T-helper 1 cell (primary cell): ENCODE measurements at regions not wholly inside any gene's neighbourhood (a gene's known extent, or its start where the extent isn't known, plus 50 kb on each side); places are given as distances from the start of the nearest gene placed in this dataset.
"Not testable (repeated sequence)": the region's sequence is repeated elsewhere in the genome, so short reads cannot be mapped to it uniquely, and the experiment has no call there.

Experiments
- DNase-seq, 5 donors: peaks; one replicate each; pipeline ENCODE4 v3.0.0-alpha.2; 2012 to 2020

DNA sequence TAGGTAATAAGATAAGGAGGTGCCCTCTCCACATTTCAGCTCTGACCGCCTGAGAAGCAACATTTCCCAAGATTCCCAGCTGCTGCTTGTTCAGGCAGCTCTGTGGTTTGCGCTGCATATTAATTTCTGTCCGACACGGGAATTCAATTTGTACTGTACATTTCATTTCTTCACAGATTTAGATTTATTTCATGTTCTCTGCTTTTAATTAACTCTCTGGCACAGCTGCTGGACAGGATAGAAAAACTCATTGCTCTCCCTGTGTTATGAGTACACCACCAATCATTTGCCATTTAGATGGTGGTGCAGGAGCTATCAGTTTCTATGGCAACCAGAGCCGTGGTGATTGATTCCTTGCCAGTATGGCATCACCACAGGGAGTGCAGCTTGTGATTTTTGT, 558.5 kb downstream of the DMRTA1 start:
- DNase-seq, result no peak

GRCh38 chr9:23006127-23006526, 559.5 kb downstream of the DMRTA1 start:
- DNase-seq, result no peak

- no peak for DNase-seq
Measured at GRCh38 chr9:23011669-23012068, 565.0 kb downstream of the DMRTA1 start.

GRCh38 chr9:23015557-23015956, 568.9 kb downstream of the DMRTA1 start:
- DNase-seq, result no peak

DNA sequence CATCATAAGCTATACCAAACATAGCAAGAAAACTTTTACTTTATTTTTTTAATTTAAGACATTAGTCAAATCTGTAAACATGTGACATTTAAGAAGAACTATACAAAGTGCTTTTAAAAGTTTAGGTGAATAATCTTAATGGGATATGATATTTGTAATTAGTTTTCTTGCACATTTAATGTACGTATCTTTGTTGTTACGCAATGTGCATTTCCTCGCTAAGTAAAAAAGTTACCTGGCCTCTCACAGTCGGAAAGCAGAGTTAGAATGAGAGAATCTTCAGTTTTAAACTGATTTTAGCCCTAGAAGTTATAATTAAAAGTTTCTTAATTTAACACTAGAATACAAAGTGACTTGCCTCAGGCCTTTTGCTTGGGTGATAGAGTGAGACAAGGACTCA, 589.8 kb downstream of the DMRTA1 start:
- no peak for DNase-seq

DNA sequence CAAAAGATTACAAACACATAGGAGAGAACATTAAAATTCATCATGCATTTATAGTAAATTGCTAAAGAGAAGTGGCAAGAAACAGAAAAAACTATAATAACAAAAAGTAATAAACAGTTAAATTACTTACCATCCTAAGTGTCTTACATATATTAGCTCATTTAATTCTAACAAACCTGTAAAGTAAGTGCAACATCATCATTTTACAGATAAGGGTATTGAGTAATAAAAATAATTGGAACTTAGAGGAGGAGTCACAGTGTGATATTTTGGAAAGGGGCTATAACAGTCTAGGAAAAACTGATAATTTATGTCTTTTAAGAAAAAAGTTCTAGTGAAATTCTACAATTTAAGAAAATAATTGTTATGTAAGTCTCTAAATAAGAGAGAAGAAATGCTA, 592.8 kb downstream of the DMRTA1 start:
- no peak for DNase-seq

DNA sequence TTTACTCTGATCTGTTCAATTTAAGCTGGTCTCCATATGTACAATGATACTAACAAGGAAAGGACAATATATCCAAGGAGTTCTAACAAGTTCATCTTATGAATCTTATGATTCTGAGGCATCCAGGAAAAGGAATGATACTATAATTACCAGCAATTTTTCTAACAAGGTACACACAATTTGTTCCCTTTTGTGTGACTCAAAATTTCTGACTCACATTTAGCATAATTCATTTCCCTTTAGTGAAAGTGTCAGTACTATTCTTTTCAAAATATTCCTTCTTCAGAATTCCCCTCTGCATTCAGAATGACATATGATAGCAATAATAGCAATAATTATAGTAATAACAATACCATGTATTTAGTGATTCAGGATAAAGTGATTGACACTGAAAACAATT, 594.8 kb downstream of the DMRTA1 start:
- DNase-seq, result no peak

DNA sequence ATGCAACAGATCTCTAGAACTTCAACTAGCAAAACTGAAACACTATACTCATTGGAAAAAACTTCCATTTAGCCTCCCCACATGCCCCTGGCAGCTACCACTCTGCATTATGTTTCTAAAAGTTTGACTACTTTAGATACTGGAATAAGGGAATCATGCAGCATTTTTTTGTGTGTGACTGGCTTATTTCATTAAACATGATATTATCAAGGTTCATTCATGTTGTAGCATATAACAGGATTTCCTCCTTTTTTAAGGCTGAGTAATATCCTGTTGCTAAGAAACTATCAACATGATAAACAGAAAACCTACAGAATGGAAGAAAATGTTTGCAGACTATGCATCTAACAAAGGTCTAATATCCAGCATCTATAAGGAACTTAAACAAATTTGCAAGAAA, 597.9 kb downstream of the DMRTA1 start:
- DNase-seq, result no peak

- DNase-seq, result not testable (repeated sequence)
Measured at GRCh38 chr9:23046026-23046425, 599.4 kb downstream of the DMRTA1 start.

GRCh38 chr9:23050548-23050947, 603.9 kb downstream of the DMRTA1 start:
- DNase-seq, result no peak

GRCh38 chr9:23073136-23073535, 626.5 kb downstream of the DMRTA1 start:
- no peak for DNase-seq

DNA sequence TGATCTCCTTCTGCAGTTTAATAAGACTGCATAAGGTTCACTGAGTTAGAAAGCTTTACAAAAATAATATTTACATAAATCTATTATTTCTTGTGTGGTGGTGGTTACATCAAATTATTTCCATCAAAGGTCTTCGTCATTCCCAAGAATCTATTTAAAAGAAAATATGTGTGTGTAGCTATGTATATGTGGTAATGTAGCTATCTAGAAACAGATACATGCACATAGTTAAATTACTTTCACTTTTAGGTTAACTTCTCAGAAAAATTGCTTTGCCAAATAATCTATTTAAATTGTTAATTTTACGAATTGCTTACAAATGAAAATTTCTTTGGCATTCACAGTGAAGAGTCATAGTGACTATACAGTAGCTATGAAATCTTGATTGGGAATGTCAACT, 633.2 kb downstream of the DMRTA1 start:
- no peak for DNase-seq

- no peak for DNase-seq
Measured at GRCh38 chr9:23081377-23081776, 634.8 kb downstream of the DMRTA1 start.

- DNase-seq, result no peak
Measured at GRCh38 chr9:23088932-23089364, 642.3 kb downstream of the DMRTA1 start.

DNA sequence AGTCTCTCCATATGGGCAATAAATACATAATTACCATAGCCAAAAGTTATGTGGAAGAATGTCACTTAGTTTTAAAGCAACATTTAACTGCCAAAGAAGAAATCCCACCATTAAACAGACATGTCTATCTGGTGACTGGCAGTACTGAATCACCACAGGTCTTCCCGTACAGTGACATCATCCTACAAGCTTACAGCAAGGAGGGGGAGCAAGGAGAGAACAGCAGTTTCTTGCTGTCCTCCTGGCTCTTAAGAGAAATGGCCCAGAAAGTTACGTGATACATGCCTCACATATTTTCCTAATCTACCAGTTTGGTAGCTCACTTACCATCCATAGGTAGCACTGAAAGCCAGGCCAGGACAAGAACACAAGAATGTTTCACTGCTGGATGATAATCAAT, 671.0 kb downstream of the DMRTA1 start:
- no peak for DNase-seq

- DNase-seq, result no peak
Measured at GRCh38 chr9:23120630-23121029, 674.0 kb downstream of the DMRTA1 start.

DNA sequence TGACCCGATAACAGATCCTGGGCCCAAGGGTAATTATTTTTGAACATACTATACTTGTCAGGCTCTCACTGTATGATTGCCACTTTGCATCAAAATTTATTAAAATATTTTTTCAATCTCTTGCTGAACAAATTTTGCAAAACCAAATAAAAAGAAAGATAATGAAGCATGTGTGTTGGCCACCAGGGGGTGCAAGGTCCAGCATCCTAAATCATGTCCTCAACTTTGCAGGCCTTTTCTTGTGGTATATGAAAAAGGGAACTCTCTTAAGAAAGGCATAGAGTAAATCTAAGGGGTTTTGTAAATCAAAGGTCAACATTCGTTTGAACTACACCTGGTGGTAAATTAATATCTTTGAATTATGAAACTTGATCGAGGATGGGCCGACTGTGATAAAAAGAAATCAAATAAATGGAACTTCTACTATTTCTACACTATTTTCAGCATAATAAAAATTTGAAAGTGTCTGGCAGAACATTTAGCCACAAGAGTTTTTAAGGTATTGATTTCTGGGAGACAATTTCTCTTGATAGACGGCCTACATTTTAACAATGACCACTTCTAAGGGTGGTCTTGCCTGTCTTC, 676.5 kb downstream of the DMRTA1 start:
- no peak for DNase-seq

- no peak for DNase-seq
Measured at GRCh38 chr9:23145467-23145866, 680.6 kb downstream of the ELAVL2 start.

- DNase-seq, result no peak
Measured at GRCh38 chr9:23153058-23153457, 673.0 kb downstream of the ELAVL2 start.

- no peak for DNase-seq
Measured at GRCh38 chr9:23160491-23160890, 665.5 kb downstream of the ELAVL2 start.

DNA sequence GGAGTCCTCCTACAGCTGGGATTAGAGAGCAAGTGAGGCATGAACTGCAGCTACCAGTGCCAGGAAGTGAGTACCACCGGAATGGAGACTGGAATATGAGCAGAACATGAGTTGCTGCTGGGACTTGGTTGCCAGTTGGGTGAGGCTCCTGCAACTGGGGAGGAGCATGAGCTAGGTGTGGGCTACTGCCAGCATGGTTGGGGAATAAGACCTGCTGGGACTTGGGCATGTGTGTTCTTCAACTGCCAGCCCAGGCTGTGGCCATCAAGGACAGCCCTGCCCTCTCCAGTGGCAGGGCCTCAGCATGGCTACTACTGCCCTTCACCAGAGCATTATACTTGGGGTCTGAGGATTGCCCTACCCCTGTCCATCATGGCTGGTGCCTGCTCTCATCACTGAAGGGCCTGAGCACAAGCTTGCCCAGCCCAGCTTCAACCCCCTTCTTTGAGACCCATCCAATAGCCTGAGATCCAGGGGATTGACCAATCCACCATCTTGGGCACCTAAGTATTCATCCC, 665.0 kb downstream of the ELAVL2 start:
- DNase-seq, result no peak

GRCh38 chr9:23162789-23163188, 663.3 kb downstream of the ELAVL2 start:
- DNase-seq, result no peak

DNA sequence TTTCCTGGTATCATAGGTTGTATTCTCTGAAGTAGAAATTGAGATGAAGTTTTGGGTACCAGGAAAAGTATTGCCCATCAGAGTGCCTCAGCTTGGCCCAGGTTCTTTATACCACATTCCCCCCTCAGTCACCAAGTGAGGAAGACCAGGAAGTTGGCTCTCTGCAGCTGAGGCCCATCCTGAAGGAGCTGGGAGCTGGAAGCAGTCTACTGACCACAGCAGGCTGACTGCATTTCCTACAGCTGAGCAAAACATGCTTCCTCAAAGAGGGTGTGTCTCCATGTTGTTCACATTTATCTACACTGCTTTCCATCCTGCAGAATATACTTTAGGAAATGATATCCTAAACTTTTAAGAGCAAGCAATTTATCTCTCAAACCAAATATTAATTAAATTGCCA, 654.6 kb downstream of the ELAVL2 start:
- no peak for DNase-seq

DNA sequence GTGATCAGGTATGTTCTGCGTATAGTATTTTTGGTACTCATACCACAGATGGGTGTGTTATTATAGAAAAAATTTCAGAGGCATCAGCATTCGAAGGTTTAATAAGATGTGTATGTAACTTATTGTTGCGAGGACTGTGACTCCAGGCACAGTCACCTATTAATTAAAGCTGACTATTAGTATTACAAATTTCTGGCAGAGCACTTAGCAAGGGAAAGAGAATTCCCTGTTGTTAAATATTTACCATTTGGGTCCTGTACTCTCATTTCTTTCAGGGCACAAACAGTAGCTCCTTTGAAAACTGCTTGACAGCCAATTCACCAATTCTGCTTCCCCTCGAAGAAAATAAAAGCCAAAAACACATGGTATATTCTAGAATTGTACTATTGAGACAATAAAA, 653.8 kb downstream of the ELAVL2 start:
- DNase-seq, result no peak

GRCh38 chr9:23172979-23173637, 652.9 kb downstream of the ELAVL2 start:
- no peak for DNase-seq
